ENCODE measurements at regions not wholly inside any gene's neighbourhood (a gene's known extent, or its start where the extent isn't known, plus 50 kb on each side); places are given as distances from the start of the nearest gene placed in this dataset.

- Histone ChIP-seq H3K27ac (no peak overlapping the region), H3K27me3 (no peaks in the 10 kb centered on the region), H3K4me3 (no peak overlapping the region), H3K36me3 (no peaks in the 10 kb centered on the region), H3K4me1 (no peaks in the 10 kb centered on the region), H3K9me3 (no peaks in the 10 kb centered on the region)
- no peak for TF ChIP-seq CTCF (IDR thresholded peaks at IDR 0.05)
- no peak for DNase-seq (ENCODE audit: low spot score)
Measured at GRCh38 chr5:85841653-85842052, 776.1 kb upstream of the COX7C start.

- H3K27ac ChIP-seq, result no peak overlapping the region
- no peaks in the 10 kb centered on the region for H3K27me3 ChIP-seq
- H3K9me3 ChIP-seq, result no peaks in the 10 kb centered on the region
- no peak for DNase-seq (ENCODE audit: low spot score)
- TF ChIP-seq CTCF (IDR thresholded peaks at IDR 0.05), result no peak
- H3K4me1 ChIP-seq, result no peaks in the 10 kb centered on the region
- no peaks in the 10 kb centered on the region for H3K36me3 ChIP-seq
- H3K4me3 ChIP-seq, result no peak overlapping the region
Measured at GRCh38 chr5:85843535-85843934, 774.2 kb upstream of the COX7C start.

GRCh38 chr5:85849411-85849810, 768.3 kb upstream of the COX7C start:
- no peak for DNase-seq (ENCODE audit: low spot score)
- H3K4me3 ChIP-seq, result no peak overlapping the region
- H3K27ac ChIP-seq, result no peak overlapping the region
- no peaks in the 10 kb centered on the region for H3K4me1 ChIP-seq
- no peaks in the 10 kb centered on the region for H3K9me3 ChIP-seq
- no peaks in the 10 kb centered on the region for H3K27me3 ChIP-seq
- H3K36me3 ChIP-seq, result no peaks in the 10 kb centered on the region
- TF ChIP-seq CTCF (IDR thresholded peaks at IDR 0.05), result no peak

- no peaks in the 10 kb centered on the region for H3K27me3 ChIP-seq
- no peaks in the 10 kb centered on the region for H3K4me1 ChIP-seq
- no peaks in the 10 kb centered on the region for H3K9me3 ChIP-seq
- H3K27ac ChIP-seq, result no peak overlapping the region
- no peak for TF ChIP-seq CTCF (IDR thresholded peaks at IDR 0.05)
- H3K4me3 ChIP-seq, result no peak overlapping the region
- DNase-seq (ENCODE audit: low spot score), result no peak
- no peaks in the 10 kb centered on the region for H3K36me3 ChIP-seq
Measured at GRCh38 chr5:85865296-85865695, 752.4 kb upstream of the COX7C start.

GRCh38 chr5:85868070-85868469, 749.7 kb upstream of the COX7C start:
- Histone ChIP-seq H3K4me1 (no peaks in the 10 kb centered on the region), H3K4me3 (no peak overlapping the region), H3K9me3 (no peaks in the 10 kb centered on the region), H3K27ac (no peak overlapping the region), H3K36me3 (no peaks in the 10 kb centered on the region), H3K27me3 (no peaks in the 10 kb centered on the region)
- DNase-seq (ENCODE audit: low spot score), result no peak
- no peak for TF ChIP-seq CTCF (IDR thresholded peaks at IDR 0.05)

- TF ChIP-seq CTCF (IDR thresholded peaks at IDR 0.05), result no peak
- no peaks in the 10 kb centered on the region for H3K9me3 ChIP-seq
- no peaks in the 10 kb centered on the region for H3K4me1 ChIP-seq
- H3K27ac ChIP-seq, result no peak overlapping the region
- H3K4me3 ChIP-seq, result no peak overlapping the region
- no peaks in the 10 kb centered on the region for H3K36me3 ChIP-seq
- H3K27me3 ChIP-seq, result no peaks in the 10 kb centered on the region
- DNase-seq (ENCODE audit: low spot score), result no peak
Measured at GRCh38 chr5:85893996-85894395, 723.7 kb upstream of the COX7C start.

Data from right atrium auricular region (tissue), 2 donors.